GM12872 (cell line): ENCODE measurements at regions not wholly inside any gene's neighbourhood (a gene's known extent, or its start where the extent isn't known, plus 50 kb on each side); places are given as distances from the start of the nearest gene placed in this dataset.

Source experiments
- CTCF ChIP-seq: IDR thresholded peaks from 3 replicates; pipeline ENCODE4 v1.5.1; 2011; ENCODE audit warnings: low read depth, mild to moderate bottlenecking, low read length, moderate library complexity; ENCODE audit not compliant: insufficient read depth

- TF ChIP-seq CTCF = no peak
These were observed 436.5 kb downstream of the KCTD12 start for GRCh38 chr13:76449716-76450115.

GRCh38 chr13:76446191-76446590 lies 440.0 kb downstream of the KCTD12 start:
- no peak for TF ChIP-seq CTCF

DNA sequence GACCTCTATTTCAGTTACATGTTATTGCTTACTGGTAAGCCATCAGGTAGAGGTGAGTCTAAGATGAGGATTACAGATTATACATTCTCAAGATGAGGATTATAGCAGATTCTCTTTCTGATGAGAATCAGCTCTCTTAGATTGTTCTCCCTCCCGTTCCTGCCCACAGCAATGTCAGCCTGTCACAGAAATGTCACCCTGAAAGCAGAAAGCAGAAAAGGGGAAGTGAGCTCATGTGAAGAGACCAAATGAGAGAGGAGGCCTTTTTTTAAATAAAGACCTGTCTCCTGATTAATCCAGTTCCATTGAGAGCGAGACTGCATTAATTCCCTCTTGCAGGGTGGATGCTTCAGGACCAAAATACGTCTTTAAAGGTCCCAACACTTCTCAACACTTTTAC lies 445.6 kb downstream of the KCTD12 start:
- no peak for TF ChIP-seq CTCF

DNA sequence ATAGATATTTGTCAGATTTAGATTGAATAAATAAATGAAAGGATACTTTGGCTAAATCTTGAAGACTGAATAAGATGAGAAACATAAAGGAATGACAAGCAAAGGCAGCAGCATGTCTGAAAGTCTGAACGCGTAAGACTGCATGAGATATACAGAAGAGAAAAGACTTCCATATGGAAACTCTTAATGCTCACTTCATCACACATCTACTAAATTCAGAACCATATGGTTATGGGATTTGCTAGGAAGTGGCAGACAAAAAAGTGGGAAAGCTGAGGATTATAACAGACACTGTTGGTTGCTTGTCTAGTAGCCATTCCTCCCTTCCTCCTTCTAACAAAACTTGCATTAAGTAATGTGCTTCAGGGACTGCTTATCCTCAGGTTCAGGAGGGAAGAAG lies 446.7 kb downstream of the KCTD12 start:
- no peak for TF ChIP-seq CTCF

DNA sequence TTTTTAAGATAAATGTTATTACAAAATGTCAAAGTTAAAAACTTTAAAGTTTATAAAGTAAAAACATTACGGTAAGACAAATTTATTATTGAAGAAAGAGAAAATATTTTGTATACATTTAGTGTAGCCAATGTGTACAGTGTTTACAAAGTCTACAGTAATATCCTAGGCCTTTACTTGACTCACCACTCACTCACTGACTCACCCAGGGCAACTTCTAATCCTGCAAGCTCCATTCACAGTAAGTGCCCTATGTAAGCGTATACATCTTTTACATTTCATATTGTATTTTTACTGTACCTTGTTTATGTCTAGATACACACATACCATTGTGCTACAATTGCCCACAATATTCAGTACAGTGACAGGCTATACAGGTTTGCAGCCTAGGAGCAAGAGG lies 448.2 kb downstream of the KCTD12 start:
- no peak for TF ChIP-seq CTCF

GRCh38 chr13:76425935-76426334 lies 460.3 kb downstream of the KCTD12 start:
- no peak for TF ChIP-seq CTCF

DNA sequence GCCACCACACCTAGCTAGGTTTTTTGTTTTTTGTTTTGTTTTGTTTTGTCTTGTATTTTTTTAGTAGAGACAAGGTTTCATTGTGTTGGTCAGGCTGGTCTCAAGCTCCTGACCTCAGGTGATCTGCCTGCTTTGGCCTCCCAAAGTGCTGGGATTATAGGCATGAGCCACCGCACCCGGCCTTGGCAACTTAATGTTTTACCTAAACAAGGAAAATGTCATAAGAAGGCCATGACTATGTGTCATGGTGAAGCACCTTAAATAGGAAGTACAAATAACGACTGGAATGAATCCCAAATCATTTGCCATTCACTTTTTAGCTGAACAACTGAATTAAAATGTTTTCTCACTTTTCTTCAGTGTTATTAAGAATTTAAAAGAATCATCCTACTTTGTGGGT lies 465.2 kb downstream of the KCTD12 start:
- TF ChIP-seq CTCF = no peak

DNA sequence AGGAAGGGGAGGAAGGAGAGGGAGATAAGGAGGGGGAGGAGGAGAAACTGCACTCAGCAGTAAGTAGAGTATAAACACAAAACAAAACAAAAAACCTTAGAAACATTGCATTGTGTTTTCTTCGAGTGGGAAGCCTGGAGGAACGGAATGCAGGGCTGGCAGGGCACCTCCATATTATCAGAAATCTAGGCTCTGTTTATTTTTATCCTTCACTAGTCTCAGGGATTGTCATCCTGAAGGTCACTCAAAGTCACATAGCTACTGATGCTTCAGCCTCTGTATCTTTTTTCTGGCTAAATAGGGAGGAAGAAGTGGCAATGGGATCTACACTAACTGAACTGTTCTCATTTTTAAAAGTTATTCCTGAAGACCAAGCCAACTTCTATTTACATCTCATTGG lies 467.8 kb downstream of the KCTD12 start:
- TF ChIP-seq CTCF = no peak
